Mesothelial cell of epicardium (in vitro differentiated cells): ENCODE measurements at regions not wholly inside any gene's neighbourhood (a gene's known extent, or its start where the extent isn't known, plus 50 kb on each side); places are given as distances from the start of the nearest gene placed in this dataset.

Experiments
- DNase-seq, 2 experiments: peaks; one replicate each; pipeline ENCODE4 v3.0.0; 2021; ENCODE audit warnings: low spot score in 2 of 2; ENCODE audit not compliant: unreplicated experiment in 2 of 2
- H3K27ac Mint-ChIP-seq: 2 replicates; pipeline ENCODE4 v1.8.0; 2021; ENCODE audit warnings: mixed read lengths
- H3K27me3 Mint-ChIP-seq: 2 replicates; pipeline ENCODE4 v1.8.0; 2021; ENCODE audit warnings: low read depth, mixed read lengths
- H3K36me3 Mint-ChIP-seq: 2 replicates; pipeline ENCODE4 v1.8.0; 2021; ENCODE audit warnings: mixed read lengths
- H3K4me1 Mint-ChIP-seq: 2 replicates; pipeline ENCODE4 v1.8.0; 2021; ENCODE audit warnings: mixed read lengths
- H3K4me3 Mint-ChIP-seq: 2 replicates; pipeline ENCODE4 v1.8.0; 2021; ENCODE audit warnings: mild to moderate bottlenecking, moderate library complexity, mixed read lengths
- H3K9me3 Mint-ChIP-seq: 2 replicates; pipeline ENCODE4 v1.8.0; 2021; ENCODE audit warnings: mixed read lengths
- CTCF ChIP-seq: fragments of 200-600 bp; sonication (generic); IDR thresholded peaks from one replicate; pipeline ENCODE4 v1.5.0; 2021; ENCODE audit warnings: antibody characterized with exemption; ENCODE audit not compliant: unreplicated experiment

GRCh38 chr16:73998707-73999106 is 297.9 kb upstream of the PSMD7 start:
- DNase-seq, result no peak
- H3K36me3 Mint-ChIP-seq, result no peaks in the 10 kb centered on the region
- H3K27me3 Mint-ChIP-seq, result peaks cover 2% of the 10 kb centered on the region
- no peaks in the 10 kb centered on the region for H3K4me1 Mint-ChIP-seq
- H3K27ac Mint-ChIP-seq, result no peak overlapping the region
- TF ChIP-seq CTCF, result no peak
- peaks cover 29% of the 10 kb centered on the region for H3K9me3 Mint-ChIP-seq
- H3K4me3 Mint-ChIP-seq, result no peak overlapping the region

GRCh38 chr16:73997971-73998370 is 298.6 kb upstream of the PSMD7 start:
- H3K27ac Mint-ChIP-seq, result no peak overlapping the region
- H3K9me3 Mint-ChIP-seq, result peaks cover 25% of the 10 kb centered on the region
- no peaks in the 10 kb centered on the region for H3K4me1 Mint-ChIP-seq
- no peak for TF ChIP-seq CTCF
- peaks cover 2% of the 10 kb centered on the region for H3K27me3 Mint-ChIP-seq
- DNase-seq, result no peak
- no peak overlapping the region for H3K4me3 Mint-ChIP-seq
- H3K36me3 Mint-ChIP-seq, result no peaks in the 10 kb centered on the region

GRCh38 chr16:73997340-73997711 is 299.3 kb upstream of the PSMD7 start:
- Mint-ChIP-seq H3K4me3 (no peak overlapping the region), H3K27ac (no peak overlapping the region), H3K4me1 (no peaks in the 10 kb centered on the region), H3K27me3 (peaks cover 3% of the 10 kb centered on the region), H3K36me3 (no peaks in the 10 kb centered on the region), H3K9me3 (peaks cover 18% of the 10 kb centered on the region)
- no peak for TF ChIP-seq CTCF
- DNase-seq, result no peak

- no peak for TF ChIP-seq CTCF
- peaks cover 15% of the 10 kb centered on the region for H3K9me3 Mint-ChIP-seq
- H3K4me3 Mint-ChIP-seq, result no peak overlapping the region
- no peaks in the 10 kb centered on the region for H3K36me3 Mint-ChIP-seq
- H3K4me1 Mint-ChIP-seq, result no peaks in the 10 kb centered on the region
- no peak for DNase-seq
- H3K27me3 Mint-ChIP-seq, result peaks cover 7% of the 10 kb centered on the region
- H3K27ac Mint-ChIP-seq, result no peak overlapping the region
These were observed 299.8 kb upstream of the PSMD7 start for GRCh38 chr16:73996624-73997339.

- no peaks in the 10 kb centered on the region for H3K36me3 Mint-ChIP-seq
- H3K27me3 Mint-ChIP-seq, result peaks cover 8% of the 10 kb centered on the region
- no peak overlapping the region for H3K4me3 Mint-ChIP-seq
- peaks cover 4% of the 10 kb centered on the region for H3K9me3 Mint-ChIP-seq
- no peaks in the 10 kb centered on the region for H3K4me1 Mint-ChIP-seq
- TF ChIP-seq CTCF, result no peak
- H3K27ac Mint-ChIP-seq, result no peak overlapping the region
- no peak for DNase-seq
These were observed 302.7 kb upstream of the PSMD7 start for GRCh38 chr16:73993878-73994277.

GRCh38 chr16:73978407-73978784 is 318.2 kb upstream of the PSMD7 start:
- DNase-seq, result no peak
- TF ChIP-seq CTCF, result no peak
- Mint-ChIP-seq H3K4me3 (no peak overlapping the region), H3K9me3 (peaks cover 37% of the 10 kb centered on the region), H3K27me3 (peaks cover 10% of the 10 kb centered on the region), H3K4me1 (no peaks in the 10 kb centered on the region), H3K36me3 (no peaks in the 10 kb centered on the region), H3K27ac (no peak overlapping the region)
